Head of caudate nucleus (tissue), 42 donors: ENCODE measurements at regions not wholly inside any gene's neighbourhood (a gene's known extent, or its start where the extent isn't known, plus 50 kb on each side); places are given as distances from the start of the nearest gene placed in this dataset.
"Not testable (repeated sequence)": the region's sequence is repeated elsewhere in the genome, so short reads cannot be mapped to it uniquely, and the experiment has no call there.

ENCODE experiments used
- DNase-seq, 42 donors: peaks; one replicate each; pipeline versions ENCODE4 v3.0.0 to v3.0.0-alpha.2; 2020 to 2021; ENCODE audit warnings: mixed read lengths in 7 of 42
- intact Hi-C: fragments of 100-400 bp; cut with DNase I; formaldehyde crosslinking; loops from one replicate; pipeline ENCODE4 v1.15.0; 2022

DNA sequence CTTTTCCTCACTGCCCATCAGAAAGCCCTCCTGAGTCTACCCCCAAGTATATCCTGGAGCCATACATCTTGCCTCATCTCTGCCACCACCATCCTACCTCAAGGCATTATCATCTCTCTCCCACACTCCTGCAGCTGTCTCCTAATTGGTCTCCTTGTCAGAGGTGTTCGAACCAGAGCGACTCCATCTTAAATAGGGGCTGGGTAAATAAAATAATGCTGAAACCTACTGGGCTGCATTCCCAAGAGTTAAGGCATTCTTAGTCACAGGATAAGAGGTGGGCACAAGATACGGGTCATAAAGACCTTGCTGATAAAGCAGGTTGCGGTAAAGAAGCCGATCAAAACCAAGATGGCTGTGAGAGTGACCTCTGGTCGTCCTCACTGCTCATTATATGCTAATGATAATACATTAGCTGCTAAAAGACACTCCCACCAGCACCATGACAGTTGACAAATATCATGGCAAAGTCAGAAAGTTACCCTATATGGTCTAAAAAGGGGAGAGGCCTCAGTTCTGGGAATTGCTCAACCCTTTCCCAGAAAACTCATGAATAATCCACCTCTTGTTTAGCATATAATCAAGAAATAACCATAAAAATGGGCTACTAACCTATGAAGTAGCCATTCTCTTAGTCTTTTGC is 97.0 kb upstream of the C16orf82 start:
- DNase-seq: no peak
- intact Hi-C loops: no loop called here

DNA sequence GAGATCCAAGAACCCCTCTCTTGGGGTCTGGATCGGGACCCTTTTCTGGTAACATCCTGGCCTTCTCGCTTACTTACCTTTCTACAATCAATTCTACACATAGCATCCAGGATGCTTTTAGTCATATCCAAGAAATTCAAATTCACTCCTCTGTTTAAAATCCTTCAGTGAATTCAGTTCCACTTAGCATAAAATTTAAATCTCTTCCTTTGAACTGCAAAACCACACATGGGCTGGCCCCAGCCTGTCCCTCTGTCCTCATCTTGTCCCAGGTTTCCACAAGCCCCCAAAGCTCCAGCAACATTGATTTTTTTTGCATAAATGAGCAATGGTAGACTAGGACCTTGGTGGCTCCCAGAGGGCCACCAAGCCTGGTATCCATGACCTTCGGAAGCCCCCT is 96.4 kb upstream of the C16orf82 start:
- DNase-seq: no peak
- intact Hi-C loops: no loop called here

DNA sequence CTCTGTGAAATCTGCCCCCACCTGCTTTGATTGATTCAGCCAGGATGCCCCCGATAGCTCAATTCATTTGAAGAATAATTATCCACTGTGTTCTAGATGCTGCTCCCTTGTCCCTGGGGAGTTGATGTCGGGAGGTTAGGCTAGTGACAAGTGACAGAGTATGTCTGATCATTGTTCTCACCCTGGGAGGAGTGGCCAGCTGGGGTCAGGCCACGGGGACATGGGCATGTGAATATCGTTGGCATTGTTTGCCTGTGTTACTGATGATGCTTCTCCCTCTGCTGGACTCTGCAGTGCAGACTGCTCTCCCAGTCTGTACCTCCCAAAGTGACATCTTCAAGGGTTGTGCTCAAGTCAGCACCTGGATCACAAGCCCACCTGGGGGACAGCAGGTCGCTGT is 89.9 kb upstream of the C16orf82 start:
- DNase-seq: peak in 2 of 42 donors; percentile 10 to 15
- intact Hi-C loops: no loop called here

DNA sequence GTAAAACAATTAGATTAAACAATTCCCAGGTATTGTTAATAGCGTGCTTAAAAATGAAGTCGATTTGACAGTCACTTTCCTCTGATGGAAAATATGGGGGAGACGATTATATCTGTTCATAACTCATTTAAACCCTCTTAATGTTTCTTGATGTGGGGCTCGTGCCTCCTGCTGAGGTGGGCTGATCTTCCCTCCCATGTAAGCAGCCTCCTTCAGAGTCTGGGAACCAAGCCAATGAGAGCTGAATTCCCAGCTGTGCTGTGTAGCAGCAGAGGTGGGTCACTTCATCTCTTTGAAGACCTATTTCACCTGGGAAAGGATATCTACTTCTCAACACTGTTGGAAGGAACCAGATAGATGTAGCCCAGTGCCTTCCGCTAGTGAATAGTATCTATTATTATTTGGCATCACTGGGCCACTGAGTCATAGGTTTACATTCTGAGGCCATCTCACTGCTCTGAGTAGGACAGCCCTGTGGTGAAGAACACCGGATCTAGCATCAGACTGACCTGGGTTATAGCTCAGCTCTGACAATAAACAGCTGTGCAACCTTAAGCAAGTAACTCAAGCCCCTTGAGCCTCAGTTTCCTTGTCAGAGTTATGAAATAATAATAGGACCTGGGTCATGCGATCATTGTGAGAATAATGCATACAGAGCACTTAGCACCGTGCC is 85.3 kb upstream of the C16orf82 start:
- intact Hi-C loops: no loop called here
- peak in 12 of 42 donors; percentile 9 to 63 (median 22) for DNase-seq

DNA sequence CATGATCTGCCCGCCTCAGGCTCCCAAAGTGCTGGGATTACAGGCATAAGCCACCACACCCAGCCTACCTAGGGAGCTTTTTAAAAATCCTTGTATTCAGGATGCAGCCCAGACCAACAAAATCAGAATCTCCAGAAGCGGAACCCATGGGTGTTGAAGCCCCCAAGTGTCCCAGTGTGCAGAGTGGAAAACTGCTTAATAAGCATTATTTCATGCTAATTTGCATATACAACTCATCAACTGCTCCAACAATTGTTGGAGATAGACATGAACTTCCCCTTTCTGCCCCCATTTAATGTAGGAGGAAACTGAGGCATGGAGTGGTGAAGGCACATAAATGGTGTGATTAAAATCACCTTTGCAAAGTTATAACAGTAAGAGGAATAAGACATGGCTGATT is 84.3 kb upstream of the C16orf82 start:
- intact Hi-C loops: no loop called here
- no peak for DNase-seq

DNA sequence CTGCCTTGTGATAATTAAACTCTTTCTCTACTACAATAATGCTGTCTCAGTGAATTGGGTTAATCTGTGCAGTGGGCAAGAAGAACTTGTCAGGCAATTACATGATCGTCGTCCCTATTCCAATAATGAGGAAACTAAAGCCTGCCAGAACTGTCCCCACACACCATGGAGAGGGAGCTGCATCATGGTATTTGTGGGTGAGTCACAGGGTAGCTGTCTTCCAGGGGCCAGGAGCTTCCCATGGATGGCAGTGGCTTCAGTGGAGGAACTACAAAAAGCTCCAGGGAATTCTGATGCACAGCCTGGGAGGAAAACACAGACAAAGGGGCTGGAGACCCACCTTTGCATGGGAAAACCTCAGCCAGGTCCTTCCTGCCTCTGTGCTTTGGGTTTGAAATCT is 83.3 kb upstream of the C16orf82 start:
- intact Hi-C loops: no loop called here
- no peak for DNase-seq

DNA sequence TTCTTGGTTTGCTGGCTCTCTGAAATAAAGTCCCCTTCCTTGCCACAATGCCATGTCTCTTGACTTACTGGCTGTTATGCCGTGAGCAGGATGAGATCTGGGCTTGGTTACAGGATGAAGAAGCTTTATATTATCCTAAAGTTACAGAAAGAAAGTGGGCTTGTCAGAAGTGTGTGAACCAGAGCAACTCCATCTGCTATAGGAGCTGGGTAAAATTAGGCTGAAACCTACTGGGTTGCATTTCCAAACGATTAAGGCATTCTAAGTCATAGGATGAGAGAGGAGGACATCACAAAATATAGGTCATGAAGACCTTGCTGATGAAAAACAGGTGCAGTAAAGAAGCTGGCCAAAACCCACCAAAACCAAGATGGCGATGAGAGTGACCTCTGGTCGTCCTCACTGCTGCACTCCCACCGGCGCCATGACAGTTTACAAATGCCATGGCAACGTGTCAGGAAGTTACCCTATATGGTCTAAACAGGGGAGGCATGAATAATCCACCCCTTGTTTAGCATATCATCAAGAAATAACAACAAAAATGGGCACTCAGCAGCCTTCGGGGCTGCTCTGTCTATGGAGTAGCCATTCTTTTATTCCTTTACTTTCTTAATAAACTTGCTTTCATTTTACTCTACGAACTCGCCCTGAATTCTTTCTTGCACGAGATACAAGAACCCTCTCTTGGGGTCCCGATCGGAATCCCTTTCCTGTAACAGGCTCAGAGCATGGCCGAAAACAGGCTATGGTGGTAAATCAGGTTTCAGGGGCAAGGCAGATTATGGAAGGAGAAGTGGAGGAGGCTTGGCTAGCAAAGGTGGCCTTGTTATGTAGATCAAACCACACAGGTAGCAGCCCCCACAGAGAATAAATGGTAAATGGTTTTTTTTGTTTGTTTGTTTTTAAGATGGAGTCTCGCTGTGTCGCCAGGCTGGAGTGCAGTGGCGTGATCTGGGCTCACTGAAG is 81.3 kb upstream of the C16orf82 start:
- no peak for DNase-seq
- intact Hi-C loops: no loop called here

DNA sequence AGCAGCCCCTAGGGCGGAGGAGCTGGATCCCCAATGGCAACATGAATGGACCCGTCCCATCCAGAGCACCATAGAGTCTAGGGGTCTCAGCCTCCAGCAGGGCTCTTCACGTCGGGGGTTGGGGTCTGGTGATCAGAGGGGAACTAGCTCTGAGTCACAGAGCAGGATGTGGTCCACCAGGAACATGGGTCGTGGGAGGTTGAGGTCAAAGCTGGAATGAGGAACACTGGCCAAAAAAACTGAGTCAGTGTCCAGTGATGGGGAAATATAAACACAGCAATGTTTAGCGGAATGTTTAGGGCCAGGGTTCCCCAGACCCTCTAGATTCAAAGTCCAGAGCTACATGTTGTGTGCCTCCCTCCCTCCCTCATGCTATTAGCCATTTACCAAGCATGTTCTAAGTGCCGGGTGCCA is 79.1 kb upstream of the C16orf82 start:
- no peak for DNase-seq
- intact Hi-C loops: no loop called here

DNA sequence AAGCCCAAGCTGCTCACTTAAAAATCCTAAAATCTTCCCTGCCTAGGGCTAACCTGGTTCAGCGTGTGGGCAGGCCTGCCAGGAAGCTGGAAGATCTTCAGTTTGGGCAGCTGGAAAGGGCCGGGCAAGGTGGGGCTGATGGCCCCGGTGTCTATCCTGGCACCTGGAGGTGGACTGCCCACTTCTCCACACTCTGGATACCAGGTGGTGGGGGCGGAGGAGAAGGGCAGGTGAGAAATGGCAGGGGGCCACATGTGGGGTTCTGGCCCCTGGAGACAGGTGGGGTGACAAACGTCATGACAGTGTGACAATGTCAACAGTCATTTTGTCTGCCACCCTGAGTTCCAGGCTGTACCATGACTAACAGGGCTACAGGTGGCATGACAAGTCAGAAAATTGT is 78.5 kb upstream of the C16orf82 start:
- no peak for DNase-seq
- intact Hi-C loops: no loop called here

DNA sequence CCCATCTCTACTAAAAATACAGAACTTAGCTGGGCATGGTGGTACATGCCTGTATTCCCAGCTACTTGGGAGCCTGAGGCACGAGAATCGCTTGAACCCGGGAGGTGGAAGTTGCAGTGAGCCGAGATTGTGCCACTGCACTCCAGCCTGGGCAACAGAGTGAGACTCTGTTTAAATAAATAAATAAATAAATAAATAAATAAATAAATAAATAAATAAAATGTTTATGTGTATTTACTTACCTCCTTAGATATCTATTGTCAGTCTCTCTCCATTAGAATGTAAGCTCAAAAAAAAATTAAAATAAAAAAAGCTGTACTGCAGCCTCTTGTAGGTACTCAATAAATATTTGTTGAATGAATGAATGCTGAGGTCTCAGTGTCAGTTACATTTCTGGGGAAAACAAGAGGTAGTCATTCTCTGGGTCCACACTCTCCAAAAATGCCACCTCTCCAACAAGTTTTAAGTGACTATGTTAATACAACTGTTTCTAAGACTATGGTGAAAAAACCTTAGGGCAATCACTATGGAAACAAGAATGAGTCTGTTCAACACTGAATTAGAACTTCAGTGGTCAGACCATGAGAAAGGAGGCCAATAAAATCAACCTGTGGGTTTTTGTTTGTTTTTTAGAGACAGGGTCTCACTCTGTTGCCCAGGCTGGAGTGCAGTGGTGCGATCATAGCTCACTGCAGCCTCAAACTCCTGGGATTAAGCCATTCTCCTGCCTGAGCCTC is 76.2 kb upstream of the C16orf82 start:
- intact Hi-C loops, DNase-seq: not testable (repeated sequence)

DNA sequence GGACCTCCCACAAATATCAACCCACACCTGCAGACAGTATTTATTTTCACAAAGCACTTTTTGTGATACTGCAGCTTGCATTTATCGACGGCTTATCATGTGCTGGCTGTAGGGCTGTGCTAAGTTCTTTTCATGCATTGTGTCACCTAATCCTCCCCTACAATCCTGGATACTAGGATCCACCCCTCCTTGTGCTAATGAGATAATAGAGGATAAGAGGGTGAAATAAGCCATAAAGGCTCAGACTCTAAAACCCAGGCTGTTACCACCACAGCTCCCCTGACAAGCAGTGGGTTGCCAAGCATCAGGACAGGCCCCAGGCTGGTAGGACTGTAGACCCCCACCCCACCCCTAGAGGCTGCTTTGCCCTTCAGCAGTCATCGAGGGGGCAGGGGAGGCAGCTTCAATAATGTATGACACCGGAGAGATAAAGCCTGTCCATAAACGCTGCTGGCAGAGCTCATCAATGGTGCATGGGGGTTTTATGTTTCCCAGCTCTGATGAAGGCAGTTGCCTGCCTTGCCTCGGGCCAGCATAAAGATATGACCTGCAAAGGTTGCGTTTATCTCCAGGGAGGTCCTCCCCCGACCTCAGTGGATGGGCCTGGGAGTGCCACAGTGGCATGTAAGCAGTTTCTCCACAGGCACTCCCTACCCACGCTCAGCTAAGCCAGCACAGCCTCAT is 73.9 kb upstream of the C16orf82 start:
- DNase-seq: no peak
- intact Hi-C loops: no loop called here

DNA sequence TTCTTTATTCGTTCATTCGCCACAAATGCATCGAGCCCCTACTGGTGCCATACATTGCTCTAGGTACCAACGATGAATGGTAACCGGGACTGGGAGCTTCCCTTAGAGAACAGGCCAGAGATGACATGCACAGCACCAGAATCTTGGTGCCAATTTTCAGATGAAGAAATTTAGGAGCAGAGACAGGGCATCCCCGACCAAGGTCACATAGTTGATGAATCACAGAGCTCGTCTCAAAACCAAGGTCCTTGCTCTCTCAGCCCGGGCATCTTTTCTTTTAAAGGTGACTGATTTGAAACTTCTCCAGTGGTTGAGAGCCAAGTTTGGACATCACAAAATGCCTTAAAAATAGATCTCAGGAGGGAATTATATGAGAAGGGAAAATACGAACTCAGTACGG is 73.2 kb upstream of the C16orf82 start:
- intact Hi-C loops: no loop called here
- no peak for DNase-seq

DNA sequence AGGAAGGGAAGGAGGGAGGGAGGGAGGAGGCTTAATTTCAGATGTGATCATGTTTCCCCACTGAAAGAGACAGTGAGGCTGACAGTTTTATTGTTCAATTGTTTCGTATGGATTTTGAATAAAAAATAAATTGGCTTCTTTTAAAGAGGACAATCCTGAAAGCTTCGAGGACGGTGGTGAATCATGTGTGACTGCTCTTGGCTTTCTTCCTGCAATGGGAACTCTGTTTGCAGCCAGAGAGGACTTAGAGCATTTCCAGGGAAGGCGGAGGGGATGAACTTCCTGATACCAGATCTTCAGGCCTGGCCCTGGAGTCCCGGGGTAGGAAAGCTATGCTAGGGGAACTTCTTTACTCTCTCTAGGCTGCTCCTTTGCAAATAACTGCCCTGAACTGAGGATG is 72.8 kb upstream of the C16orf82 start:
- intact Hi-C loops: no loop called here
- DNase-seq: no peak

DNA sequence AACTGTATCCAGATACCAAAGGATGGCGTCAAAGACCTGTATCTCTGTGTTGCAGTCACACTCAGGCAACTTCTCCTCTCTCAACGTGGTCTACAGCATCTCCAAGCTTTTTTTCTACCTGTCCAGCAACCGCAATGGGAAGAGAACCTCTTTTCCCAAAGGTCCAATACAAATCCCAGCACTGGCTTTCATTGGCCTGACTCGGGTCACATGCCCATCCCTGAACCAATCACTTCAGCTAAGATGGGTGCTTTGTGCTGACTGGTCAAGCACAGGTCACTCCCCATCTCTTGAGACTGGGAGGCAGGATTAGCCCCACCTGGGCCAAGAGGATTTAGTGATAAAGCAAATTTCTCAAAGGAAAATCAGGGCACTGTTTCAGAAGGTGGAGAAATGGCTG is 71.2 kb upstream of the C16orf82 start:
- intact Hi-C loops: no loop called here
- DNase-seq: no peak

DNA sequence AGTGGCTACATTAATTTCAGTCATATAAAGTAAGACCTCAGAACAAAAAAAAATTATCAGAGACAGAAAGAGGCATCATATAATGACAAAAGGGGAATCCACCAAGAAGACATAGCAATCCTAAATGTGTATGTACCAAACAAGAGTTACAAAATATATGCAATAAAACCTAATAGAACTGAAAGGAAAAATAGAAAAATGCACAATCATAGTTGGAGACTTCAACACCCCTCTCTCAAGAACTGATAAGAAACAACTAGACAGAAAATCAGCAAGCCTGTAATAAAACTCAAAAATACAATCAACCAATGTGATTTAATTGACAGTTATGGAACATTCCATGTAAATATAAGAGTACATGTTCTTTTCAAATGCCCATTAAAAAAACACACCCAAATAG is 61.3 kb upstream of the C16orf82 start:
- intact Hi-C loops: no loop called here

More for the DNA sequence above, 61.3 kb upstream of the C16orf82 start:
- DNase-seq: no peak
